ENCODE measurements at regions not wholly inside any gene's neighbourhood (a gene's known extent, or its start where the extent isn't known, plus 50 kb on each side); places are given as distances from the start of the nearest gene placed in this dataset.

DNA sequence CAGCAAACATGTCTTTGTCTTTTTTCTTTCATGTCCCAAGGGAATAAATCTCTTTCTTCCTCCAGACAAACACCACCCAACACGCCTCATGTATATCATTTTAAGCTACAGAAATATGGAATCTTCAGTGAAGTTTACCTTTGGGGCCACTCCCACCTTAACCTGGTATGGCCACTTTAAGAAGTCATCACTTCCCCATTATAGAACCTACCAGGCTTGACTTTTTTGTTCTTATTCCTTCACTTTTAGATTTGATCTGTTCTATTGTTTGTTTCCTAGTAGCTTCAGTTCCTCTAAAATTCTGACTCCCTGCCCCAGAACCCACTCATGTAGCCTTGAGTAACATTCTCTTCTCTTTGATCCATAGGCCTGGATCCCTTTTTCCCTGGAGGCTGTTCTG is 226.3 kb downstream of the HLX start:
- no peak for DNase-seq (ENCODE audit: low spot score)

DNA sequence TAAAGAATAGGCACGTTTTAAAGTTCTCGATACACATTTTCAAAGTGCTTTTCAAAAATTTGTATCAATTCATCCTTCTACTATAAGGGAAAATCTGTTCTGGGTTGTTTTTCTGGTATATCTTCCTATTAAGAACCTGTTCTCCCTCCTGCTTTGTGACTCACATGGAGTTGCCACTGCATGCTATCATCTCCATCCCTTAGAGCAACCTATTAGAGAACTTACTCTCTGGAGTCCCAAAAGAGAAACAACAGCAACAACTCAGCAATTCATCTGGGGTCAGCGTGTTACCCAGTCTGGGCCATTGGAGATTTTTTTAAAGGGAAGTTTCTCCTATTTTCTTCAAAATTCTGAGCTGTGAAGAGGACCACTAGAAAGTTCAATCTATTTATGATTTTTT is 227.4 kb downstream of the HLX start:
- no peak for DNase-seq (ENCODE audit: low spot score)

DNA sequence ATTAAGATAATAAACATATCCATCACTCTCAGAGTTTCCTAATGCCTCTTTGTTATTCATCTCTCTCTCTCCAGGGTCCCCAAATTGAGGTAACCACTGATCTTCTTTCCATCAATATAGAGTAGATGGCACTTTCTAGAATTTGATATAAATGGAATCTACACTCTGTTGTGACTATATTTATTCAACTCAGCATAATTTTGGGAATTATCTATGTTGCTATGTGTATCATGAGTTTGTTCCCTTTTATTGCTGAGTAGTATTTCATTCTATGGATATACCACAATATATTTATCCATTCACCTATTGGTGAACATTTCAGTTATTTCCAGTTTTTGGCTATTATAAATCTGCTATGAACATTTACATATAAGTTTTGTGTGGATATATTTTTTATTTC is 230.7 kb downstream of the HLX start:
- no peak for DNase-seq (ENCODE audit: low spot score)

DNA sequence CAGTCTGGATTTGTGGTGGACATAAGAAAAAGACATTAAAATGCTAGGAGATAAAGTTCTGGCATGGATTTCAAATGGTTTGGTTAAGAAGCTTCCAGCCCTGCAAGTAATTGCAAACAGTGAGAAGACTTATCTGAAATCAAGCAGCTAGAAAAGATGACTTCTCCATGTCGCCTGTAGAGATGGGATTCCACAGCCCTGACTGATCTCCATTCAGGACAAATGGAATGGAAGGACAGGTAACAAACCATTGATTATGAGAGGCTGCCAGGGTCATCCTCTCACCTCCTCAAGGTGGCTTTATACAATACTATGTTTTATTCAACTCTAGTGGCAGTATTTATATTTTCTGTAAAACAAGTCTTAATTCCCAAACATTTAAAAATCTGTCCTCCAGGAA is 237.9 kb downstream of the HLX start:
- no peak for DNase-seq (ENCODE audit: low spot score)

DNA sequence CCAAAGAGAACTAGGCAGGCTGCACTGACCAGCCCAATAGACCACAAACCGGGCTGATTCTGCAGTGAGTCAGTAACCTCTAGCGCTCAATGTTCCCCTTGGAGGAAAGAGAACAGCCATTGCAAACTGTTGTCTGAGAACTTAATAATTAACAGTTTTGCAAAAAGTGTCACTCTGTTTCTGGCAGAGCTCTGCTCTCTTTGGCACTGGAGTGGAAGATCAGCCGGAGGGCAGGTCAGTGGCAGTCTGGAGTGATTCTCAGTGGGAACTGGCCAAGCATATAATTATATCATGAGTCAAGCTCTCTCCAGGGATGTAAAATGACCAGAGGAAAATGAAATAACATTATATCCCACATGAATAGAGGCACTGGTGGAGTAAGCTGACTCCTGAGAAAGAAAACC is 238.3 kb downstream of the HLX start:
- DNase-seq (ENCODE audit: low spot score) = peak; percentile 81

DNA sequence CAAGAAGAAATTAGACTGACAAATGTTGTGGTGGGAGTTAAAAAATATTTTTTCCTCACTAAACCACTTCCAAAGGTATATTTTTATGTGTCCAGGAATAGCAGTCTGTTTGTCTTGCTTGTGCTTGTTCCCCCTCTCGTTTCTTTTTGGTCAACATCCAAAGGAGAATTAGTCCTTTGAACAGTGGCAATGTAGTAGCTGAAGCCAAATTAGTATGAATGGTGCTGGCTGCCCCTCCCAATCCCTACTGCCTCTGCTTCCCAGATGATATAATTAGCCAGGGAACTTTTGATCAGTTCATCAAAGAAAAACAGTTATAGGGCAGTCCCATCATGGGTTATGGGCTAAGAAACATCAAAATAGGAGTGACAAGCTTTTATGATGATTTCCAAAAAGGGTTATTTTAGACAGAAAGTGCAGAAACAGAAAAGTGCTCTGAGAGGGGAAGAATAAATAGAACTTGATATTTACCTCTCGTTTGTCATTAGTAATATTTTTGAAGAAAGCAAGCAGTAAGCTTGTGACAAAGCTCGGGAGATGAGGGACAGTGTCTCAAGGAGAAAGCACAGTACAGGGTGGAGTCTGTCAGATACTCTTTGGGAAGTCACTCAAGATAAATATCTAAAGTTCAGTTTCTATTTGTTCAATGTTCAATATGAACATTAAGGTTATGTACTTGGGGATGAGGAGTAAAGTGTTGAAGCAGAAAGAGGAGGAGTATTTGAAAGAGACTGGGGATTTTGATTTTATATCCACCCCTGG is 239.1 kb downstream of the HLX start:
- peak; percentile 31 for DNase-seq (ENCODE audit: low spot score)

DNA sequence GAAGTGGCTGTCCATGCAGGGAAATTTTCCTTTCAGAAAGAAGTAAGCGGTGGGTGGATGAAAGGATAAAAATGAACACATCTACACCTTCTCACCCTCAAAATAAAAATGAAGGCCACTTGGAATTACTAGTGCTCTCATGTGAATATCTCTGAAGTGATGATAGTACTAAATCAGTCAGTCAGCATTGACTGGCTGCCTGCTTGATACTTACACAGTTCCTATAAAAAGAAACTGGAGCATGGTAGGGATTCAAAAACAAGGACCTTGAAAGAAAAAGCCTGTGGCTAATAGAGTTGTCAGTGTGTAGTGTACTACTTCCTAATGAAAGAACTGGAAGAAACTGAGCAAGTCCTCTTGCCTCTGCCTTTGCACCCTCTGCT is 239.7 kb downstream of the HLX start:
- DNase-seq (ENCODE audit: low spot score) = no peak

DNA sequence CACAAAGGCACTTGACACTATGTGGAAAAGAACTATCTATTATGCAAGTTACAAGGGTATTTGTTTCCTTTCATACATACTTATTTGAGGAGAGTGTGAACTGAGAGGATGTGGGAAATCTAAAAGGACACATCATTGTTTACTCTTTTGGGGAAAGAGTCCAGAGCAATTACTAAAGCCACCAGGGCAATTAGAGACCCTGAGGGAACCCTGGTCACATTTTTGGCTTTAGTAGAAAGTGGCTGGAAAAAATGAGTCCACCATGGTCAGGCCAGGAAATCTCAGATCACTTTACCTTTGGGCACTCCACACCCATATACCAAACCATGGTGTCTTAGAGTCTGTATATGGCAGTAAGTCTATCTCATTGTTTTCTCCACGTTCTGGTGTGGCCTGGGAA is 243.3 kb downstream of the HLX start:
- no peak for DNase-seq (ENCODE audit: low spot score)

DNA sequence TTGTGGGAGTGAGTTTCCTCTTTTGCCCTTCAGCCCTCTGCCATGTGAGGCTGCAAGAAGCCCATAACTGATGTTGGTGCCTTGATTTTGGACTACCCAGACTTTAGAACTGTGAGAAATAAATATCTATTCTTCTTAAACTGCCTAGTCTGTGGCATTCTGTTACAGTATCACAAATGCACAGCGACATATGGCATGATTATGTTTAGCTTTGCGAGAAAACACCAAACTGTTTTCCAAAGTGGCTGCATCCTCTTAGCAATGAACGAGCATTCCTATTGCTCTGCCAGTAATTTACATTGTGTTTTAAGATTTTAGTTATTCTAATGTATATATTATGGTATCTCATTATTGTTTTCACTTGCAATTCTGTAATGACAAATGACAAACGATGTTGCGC is 246.7 kb downstream of the HLX start:
- DNase-seq (ENCODE audit: low spot score) = no peak

DNA sequence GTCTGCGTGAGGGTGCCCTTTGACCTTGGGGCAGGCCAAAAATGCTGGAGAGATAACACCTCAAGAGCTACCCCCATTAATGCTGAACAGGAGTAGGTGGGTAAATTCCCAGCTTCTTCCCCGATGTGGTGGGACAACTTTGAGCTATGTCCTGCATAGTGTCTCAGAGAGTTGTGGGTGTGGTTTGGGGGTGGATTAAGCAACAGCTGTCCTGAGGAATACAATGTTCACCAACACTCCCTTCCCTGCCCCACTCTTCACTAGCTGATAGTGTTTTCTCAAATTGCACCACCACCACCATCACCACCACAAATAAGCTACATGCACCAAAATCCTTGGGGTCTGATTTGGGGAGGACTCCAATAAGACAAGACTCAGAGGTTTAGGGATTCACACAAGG is 258.4 kb downstream of the HLX start:
- DNase-seq (ENCODE audit: low spot score) = no peak

DNA sequence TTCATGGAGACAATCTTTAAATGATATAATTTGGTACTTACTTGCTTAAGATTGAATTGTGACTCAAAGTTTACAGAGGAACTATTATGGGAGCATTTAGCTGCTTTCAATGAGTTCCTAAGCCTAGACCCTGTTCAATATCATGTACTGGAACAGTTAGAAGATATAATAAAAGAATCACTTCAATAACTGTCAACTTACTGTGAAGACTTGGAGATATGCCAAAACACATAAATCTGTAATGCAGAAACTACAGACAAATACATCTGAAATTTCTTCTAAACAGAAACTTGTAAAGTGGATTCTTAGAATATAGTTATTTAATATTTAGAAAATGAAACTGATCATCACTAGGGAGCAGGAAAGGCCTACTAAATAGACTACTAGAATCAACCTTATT is 259.3 kb downstream of the HLX start:
- no peak for DNase-seq (ENCODE audit: low spot score)

DNA sequence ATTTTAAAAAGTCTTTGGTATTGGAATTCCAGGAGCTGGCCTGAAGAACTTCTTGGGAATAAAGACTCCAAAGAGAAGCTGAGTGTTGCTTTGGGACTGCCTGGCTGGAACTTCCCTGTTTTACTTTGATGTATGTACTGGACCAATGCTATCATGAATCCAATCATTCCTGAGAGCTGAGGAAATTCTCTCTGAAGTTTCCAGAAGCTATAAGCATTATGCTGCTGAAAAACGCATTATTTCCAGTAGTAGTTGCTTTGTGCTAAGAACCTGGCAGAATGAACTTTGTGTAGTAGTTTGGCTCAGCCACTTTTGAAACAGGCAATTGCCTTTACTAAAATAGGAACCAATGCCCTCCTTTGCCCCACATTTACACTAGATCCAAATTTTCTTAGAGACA is 260.7 kb downstream of the HLX start:
- no peak for DNase-seq (ENCODE audit: low spot score)

DNA sequence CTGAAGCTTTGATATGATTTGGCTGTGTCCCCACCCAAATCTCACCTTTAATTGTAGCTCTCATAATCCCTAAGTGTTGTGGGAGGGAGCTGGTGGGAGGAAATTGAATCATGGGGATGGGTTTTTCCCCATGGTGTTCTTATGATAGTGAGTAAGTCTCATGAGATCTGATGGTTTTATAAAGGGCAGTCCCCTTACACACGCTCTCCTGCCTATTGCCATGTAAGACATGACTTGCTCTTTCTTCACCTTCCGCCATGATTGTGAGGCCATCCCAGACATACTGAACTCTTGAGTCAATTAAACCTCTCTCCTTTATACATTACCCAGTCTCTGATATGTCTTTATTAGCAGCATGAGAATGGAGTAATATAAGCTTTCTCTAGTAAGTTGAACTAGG is 261.9 kb downstream of the HLX start:
- DNase-seq (ENCODE audit: low spot score) = no peak

DNA sequence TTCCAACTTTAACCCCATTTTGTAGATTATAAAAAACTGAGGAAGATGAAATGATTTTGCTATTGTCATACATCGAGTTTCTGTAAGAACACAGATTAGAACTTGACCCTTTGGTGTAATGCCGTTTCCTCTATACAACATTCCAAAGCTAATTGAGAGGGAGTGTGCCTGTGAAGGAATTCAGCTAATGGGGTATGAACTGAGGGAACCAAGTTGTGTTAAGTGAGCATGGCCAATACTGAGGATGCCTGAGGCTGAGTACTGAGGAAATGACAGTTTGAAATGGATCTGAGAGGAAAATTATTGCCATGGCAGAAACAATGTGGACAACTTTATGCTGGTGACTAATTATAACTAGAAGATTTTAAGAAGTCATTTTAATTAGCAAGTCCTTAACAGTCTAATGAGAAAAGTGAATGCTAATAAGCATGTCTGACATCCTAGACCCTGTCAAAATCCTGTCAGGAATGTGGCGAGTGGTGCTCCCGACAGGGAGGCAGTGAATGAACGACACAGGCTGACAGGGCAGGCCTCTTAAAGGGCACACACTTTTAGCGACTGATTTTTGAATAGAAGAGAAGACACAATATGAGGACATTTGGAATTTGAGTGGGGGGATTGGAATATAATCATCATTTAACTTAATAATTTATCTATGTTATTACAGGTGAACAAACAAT is 262.5 kb downstream of the HLX start:
- DNase-seq (ENCODE audit: low spot score) = no peak

DNA sequence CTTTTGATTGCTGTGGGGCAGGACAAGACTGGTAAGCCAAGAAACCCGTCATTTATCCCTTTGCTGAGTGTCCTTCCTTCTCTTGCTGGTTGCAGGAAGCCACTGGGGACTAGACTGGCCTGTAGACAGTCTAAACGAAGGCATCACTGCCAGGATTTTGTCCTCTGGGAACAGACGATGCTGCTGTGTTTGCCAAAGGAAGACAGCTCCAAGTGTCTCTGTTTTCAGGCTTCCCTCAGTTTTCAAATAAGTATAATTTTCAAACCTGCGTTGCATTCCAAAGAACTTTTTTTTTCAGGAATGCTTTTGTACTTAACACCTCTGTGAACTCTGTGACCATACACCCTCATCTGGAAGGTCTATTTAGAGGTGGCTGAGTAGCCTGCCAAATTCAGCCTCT is 269.4 kb downstream of the HLX start:
- no peak for DNase-seq (ENCODE audit: low spot score)

DNA sequence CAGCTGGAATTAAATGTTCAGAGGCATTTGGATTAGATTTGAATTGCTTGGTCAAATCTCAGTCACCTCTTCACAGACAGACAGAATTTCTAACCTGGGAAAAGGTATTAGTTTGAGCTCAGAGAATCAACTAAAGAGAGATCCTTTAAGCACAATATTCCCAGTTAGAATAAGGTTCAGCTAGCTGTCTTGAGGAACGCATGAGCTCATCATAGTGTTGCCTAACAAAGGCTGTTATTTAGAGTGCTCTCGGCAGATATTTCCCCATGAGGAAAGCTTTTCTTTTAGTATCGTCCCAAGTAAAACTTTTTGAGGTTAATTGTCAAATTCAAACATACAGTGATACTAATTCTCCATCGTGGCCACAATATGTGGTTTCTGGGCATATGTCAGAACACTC is 269.9 kb downstream of the HLX start:
- peak; percentile 57 for DNase-seq (ENCODE audit: low spot score)

DNA sequence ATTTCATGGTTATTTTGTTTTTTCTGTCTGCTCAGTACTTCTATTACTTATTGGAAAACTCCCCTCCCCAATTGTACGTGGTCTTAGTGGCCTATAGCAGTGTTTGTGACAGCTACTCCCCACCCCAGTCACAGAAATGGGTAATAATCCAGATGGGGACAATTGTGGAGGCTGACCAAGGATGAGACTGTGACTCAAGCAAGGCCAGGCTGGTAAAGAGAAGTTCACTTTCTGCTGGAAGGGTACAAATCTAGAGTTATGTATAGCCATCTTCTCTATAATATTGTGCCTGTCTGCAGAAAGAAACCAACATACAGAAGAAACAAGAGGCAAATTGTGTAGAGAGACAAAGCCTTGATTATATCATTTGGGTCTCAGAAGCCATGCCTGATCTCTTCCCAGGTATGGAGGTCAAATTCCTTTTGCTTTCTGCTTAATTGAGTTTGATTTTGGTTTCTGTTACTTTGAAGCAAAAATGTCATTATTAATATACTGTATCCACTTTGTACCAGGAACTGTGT is 270.4 kb downstream of the HLX start:
- DNase-seq (ENCODE audit: low spot score) = peak; percentile 66

DNA sequence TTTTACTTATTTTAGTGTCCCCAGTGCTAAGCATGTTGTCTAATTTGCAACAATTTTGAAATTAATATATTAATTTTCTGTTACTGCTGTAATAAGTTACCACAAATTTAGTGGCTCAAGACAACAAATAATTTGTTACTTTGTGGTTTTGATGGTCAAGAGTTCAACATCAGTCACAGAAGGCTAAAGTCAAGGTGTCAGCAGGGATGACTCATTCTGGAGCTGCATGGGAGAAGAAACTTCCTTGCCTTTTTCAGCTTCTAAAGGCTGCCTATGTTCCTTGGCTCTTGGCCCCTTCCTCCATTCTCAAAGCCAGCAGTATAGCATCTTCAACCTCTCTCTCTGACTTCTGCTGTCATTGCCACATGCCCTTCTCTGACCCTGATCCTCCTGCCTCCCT is 271.8 kb downstream of the HLX start:
- DNase-seq (ENCODE audit: low spot score) = no peak

DNA sequence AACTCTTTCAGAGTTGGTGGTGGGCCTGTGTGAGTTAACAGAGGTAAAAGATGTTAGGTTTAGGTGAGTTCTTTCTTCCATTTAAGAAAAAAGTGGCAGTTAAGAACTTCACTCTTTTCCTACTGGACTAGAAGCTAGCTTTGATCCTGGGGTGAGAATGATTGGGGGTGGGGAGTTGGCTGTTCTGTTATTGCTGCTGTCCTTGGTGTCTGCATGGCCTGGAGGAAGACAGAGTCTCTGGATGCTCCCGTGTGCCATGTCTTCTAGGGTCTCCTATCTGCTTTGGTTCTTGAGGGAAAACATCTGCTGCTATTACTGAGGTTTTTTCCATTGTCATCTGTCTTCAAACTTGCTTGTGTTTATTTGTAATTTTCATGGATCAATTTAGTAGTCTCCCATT is 275.7 kb downstream of the HLX start:
- DNase-seq (ENCODE audit: low spot score) = no peak

DNA sequence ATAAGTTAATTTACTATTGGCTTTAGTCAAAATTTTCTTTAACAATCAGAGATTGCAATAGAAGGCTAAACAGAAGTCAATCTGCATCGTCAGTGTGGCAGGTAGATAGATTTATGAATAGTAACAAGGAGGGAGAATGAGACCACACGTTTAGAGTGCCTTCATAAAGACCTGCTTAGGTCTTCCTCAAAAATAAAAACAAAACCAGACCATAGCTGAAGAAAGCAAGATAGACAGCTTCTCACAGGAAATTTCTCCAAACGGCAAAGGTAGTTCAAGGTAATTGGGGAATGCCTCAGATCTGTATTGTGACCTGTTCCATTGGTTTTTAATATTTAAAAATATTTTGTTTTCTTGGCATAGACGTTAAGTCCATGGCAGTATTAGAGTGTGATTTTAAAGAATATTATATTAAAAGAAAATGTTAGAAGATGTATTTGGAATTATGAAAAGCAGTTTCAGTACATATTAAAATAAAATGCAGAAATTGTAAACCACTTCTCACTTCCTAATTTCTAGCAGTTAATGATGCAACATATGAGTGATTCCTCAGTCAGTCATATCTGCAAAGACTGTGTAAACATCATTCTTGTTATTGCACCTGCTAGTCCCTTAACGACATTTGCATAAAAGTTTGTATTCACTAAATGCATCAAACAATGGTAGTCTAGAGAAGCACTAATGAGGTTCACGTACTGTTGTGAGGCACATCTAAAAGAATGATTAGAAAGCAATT is 278.0 kb downstream of the HLX start:
- no peak for DNase-seq (ENCODE audit: low spot score)

DNA sequence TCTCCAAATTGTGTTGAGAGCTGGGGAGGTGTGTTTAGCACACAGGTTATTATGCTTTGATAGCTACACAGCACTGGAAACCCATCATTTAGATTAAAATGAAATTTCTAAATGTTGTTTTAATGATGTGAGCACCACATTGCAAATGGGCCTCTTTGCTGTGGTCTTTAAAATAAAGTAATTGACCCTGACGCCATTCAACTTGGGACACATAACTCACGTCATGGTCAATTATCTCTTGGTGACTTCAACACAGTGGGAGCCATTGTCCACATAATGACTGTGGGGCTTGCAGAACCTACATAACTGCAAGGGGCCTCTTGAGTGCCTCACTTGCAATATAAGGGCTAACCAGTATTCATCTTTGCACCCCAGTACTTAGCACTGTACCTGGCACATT is 280.4 kb downstream of the HLX start:
- peak; percentile 53 for DNase-seq (ENCODE audit: low spot score)

DNA sequence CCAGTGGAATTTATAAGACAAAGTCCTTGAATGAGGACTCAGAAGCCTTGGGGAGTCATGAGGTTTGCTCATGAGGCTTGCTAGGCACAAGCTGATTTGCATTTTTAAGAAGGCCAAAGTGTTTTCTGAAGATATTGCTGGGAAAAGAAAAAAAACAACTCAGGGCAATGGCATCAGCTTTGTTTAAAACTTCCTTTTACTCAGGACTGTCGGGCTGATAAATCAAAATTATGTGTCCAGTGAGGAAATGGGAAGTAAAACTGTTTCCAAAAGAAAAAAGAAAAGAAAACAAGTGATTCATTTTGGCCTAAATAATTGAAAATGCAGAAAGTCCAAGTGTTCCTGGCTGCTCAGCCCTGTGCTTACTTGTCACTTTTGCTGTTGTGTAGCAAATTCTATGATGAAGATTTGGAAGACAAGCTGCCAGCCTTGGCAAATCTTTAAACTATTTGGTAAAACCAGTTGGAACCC is 282.4 kb downstream of the HLX start:
- peak; percentile 29 for DNase-seq (ENCODE audit: low spot score)

DNA sequence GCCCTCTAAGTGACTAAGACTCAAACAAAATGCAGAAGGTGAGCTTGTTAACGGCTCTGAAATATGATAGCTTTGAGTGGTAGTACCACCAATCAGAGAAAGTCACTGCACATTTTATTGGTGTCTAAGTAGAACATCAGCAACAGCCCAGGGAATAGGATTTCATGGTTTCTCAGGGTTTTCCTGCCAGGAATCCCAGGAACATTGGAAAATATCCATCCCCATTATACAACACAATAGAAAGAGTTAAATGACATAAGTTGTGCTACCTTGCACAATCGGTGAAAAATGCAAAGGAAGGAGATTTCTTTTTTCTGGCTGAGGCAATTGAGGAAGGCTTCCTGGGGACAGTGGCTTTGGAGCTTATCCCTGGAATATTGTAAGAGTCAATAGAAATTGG is 283.1 kb downstream of the HLX start:
- DNase-seq (ENCODE audit: low spot score) = no peak
